HEK293T (cell line): ENCODE measurements at regions not wholly inside any gene's neighbourhood (a gene's known extent, or its start where the extent isn't known, plus 50 kb on each side); places are given as distances from the start of the nearest gene placed in this dataset.

Experiments used
- CTCF ChIA-PET: fragments of 350-600 bp; formaldehyde crosslinking; extraction: SDS; loops from one replicate; lab custom pipeline; 2021; ENCODE audit warnings: antibody characterized with exemption, inconsistent platforms; lab: Yijun Ruan, JAX
- POLR2A ChIA-PET: fragments of 350-600 bp; formaldehyde crosslinking; extraction: SDS; loops from one replicate; lab custom pipeline; 2020; ENCODE audit warnings: antibody characterized with exemption, inconsistent platforms; lab: Yijun Ruan, JAX
- DNase-seq: peaks from one replicate; pipeline ENCODE4 v3.0.0; 2012; ENCODE audit warnings: mixed read lengths; ENCODE audit errors: extremely low spot score
- ARNT ChIP-seq: fragments of 450-650 bp; IDR thresholded peaks from 2 replicates; pipeline ENCODE4 v1.6.1; 2017; ENCODE audit warnings: mild to moderate bottlenecking
- BHLHE40 ChIP-seq: fragments of 450-650 bp; IDR thresholded peaks from 2 replicates; pipeline ENCODE4 v1.6.1; 2016; ENCODE audit warnings: mild to moderate bottlenecking, moderate library complexity, borderline replicate concordance
- CTBP1 ChIP-seq: fragments of 450-650 bp; IDR thresholded peaks from 2 replicates; pipeline ENCODE4 v1.6.1; 2016; ENCODE audit warnings: borderline replicate concordance
- ELF4 ChIP-seq: fragments of 450-650 bp; IDR thresholded peaks from 2 replicates; pipeline ENCODE4 v1.6.1; 2017; ENCODE audit warnings: antibody characterized with exemption
- FOXA1 ChIP-seq: fragments of 450-650 bp; IDR thresholded peaks from 2 replicates; pipeline ENCODE4 v1.6.1; 2016; ENCODE audit warnings: mild to moderate bottlenecking
- FOXK2 ChIP-seq: fragments of 450-650 bp; IDR thresholded peaks from 2 replicates; pipeline ENCODE4 v1.6.1; 2016; ENCODE audit warnings: mild to moderate bottlenecking
- FOXM1 ChIP-seq: fragments of 450-650 bp; IDR thresholded peaks from 2 replicates; pipeline ENCODE4 v1.6.1; 2017; ENCODE audit warnings: mild to moderate bottlenecking, borderline replicate concordance
- HDGF ChIP-seq: fragments of 450-650 bp; IDR thresholded peaks from 2 replicates; pipeline ENCODE4 v1.6.1; 2017; ENCODE audit warnings: antibody characterized with exemption, borderline replicate concordance
- LEF1 ChIP-seq: fragments of 450-650 bp; IDR thresholded peaks from 2 replicates; pipeline ENCODE4 v1.6.1; 2017; ENCODE audit warnings: mild to moderate bottlenecking, borderline replicate concordance
- NFRKB ChIP-seq: fragments of 450-650 bp; IDR thresholded peaks from 2 replicates; pipeline ENCODE4 v1.6.1; 2016; ENCODE audit warnings: mild to moderate bottlenecking, moderate library complexity
- PKNOX1 ChIP-seq: fragments of 450-650 bp; IDR thresholded peaks from 2 replicates; pipeline ENCODE4 v1.6.1; 2016
- SP1 ChIP-seq: fragments of 450-650 bp; IDR thresholded peaks from 2 replicates; pipeline ENCODE4 v1.6.1; 2017
- SUZ12 ChIP-seq: fragments of 450-650 bp; IDR thresholded peaks from 2 replicates; pipeline ENCODE4 v1.6.1; 2016; ENCODE audit warnings: mild to moderate bottlenecking
- TARDBP ChIP-seq: fragments of 450-650 bp; IDR thresholded peaks from 2 replicates; pipeline ENCODE4 v1.6.1; 2016
- ZNF384 ChIP-seq: fragments of 450-650 bp; IDR thresholded peaks from 2 replicates; pipeline ENCODE4 v1.6.1; 2016

GRCh38 chr5:77873239-77873638 lies 97.1 kb upstream of the TBCA start:
- CTCF ChIA-PET, result interaction anchor here (0.7 kb wide), 1 partner anchor 27 kb away, joined by 3 read pairs; no protein-coding TSS in a partner anchor
- TF ChIP-seq FOXK2, result no peak
- TF ChIP-seq TARDBP, result no peak
- no peak for TF ChIP-seq BHLHE40
- TF ChIP-seq FOXM1, result no peak
- no peak for TF ChIP-seq ARNT
- TF ChIP-seq HDGF, result no peak
- no peak for TF ChIP-seq NFRKB
- DNase-seq, result no peak
- POLR2A ChIA-PET, result no interaction called here

- no peak for TF ChIP-seq BHLHE40
- no peak for TF ChIP-seq FOXK2
- no peak for TF ChIP-seq HDGF
- TF ChIP-seq SP1, result no peak
- TF ChIP-seq PKNOX1, result no peak
- TF ChIP-seq ZNF384, result no peak
- no peak for TF ChIP-seq ELF4
- DNase-seq, result no peak
- ChIA-PET CTCF (interaction anchor here (0.8 kb wide), 2 partner anchors 27 to 311 kb away, joined by 3 to 4 read pairs; no protein-coding TSS in a partner anchor), POLR2A (no interaction called here)
These were observed 95.8 kb upstream of the TBCA start for GRCh38 chr5:77871946-77872345.

GRCh38 chr5:77871016-77871415 lies 94.9 kb upstream of the TBCA start:
- no peak for TF ChIP-seq SUZ12
- CTCF ChIA-PET, result interaction anchor here (0.6 to 0.7 kb wide), 2 partner anchors 139 to 161 kb away, joined by 4 to 5 read pairs; no protein-coding TSS in a partner anchor
- no peak for DNase-seq
- POLR2A ChIA-PET, result no interaction called here

- no peak for DNase-seq
- ChIA-PET POLR2A (no interaction called here), CTCF (interaction anchor here (1.0 kb wide), 1 partner anchor 18 kb away, joined by 3 read pairs; no protein-coding TSS in a partner anchor)
- TF ChIP-seq ARNT, result 0 out of 2 replicates have a peak, but pooled peaks have one; percentile 17
- no peak for TF ChIP-seq FOXK2
- TF ChIP-seq CTBP1, result peak; percentile 58; the same call in 1 of the 2 replicates
- peak; percentile 89 for TF ChIP-seq PKNOX1
These were observed 93.1 kb upstream of the TBCA start for GRCh38 chr5:77869116-77869798.

- ChIA-PET CTCF (interaction anchor here (0.5 to 1.0 kb wide), 5 partner anchors 9 to 1054 kb away, joined by 3 to 6 read pairs (median 3); no protein-coding TSS in a partner anchor), POLR2A (interaction anchor here (0.8 kb wide), 1 partner anchor 15 kb away, joined by 3 read pairs; no protein-coding TSS in a partner anchor)
- TF ChIP-seq SP1 (no peak), LEF1 (no peak), HDGF (no peak), NFRKB (no peak), FOXK2 (no peak), ZNF384 (no peak)
- DNase-seq, result no peak
These were observed 91.8 kb upstream of the TBCA start for GRCh38 chr5:77867914-77868313.

- no peak for DNase-seq
- CTCF ChIA-PET, result interaction anchor here (0.5 to 1.0 kb wide), 5 partner anchors 10 to 1053 kb away, joined by 3 to 6 read pairs (median 3); no protein-coding TSS in a partner anchor
- POLR2A ChIA-PET, result no interaction called here
- TF ChIP-seq ZNF384 (peak; percentile 77), PKNOX1 (no peak)
These were observed 91.1 kb upstream of the TBCA start for GRCh38 chr5:77867194-77867691.

GRCh38 chr5:77866198-77866597 lies 90.1 kb upstream of the TBCA start:
- TF ChIP-seq ARNT (no peak), FOXA1 (no peak), NFRKB (no peak), PKNOX1 (no peak), BHLHE40 (no peak), ELF4 (no peak), ZNF384 (no peak), FOXK2 (no peak), SUZ12 (no peak), LEF1 (no peak), HDGF (no peak), FOXM1 (no peak), SP1 (no peak), TARDBP (no peak)

More at GRCh38 chr5:77866198-77866597, 90.1 kb upstream of the TBCA start:
- DNase-seq, result no peak
- POLR2A ChIA-PET, result no interaction called here
- CTCF ChIA-PET, result no interaction called here
